Type B pancreatic cell (in vitro differentiated cells): ENCODE measurements at regions not wholly inside any gene's neighbourhood (a gene's known extent, or its start where the extent isn't known, plus 50 kb on each side); places are given as distances from the start of the nearest gene placed in this dataset.

Experiments used
- DNase-seq: peaks from one replicate; pipeline ENCODE4 v3.0.0; 2021; ENCODE audit warnings: mixed read lengths; ENCODE audit not compliant: unreplicated experiment; ENCODE audit errors: extremely low spot score
- H3K27ac Mint-ChIP-seq: 2 replicates; pipeline ENCODE4 v1.8.0; 2021; ENCODE audit warnings: mild to moderate bottlenecking, mixed read lengths
- H3K27me3 Mint-ChIP-seq: 2 replicates; pipeline ENCODE4 v1.8.0; 2021; ENCODE audit warnings: mixed read lengths
- H3K36me3 Mint-ChIP-seq: 2 replicates; pipeline ENCODE4 v1.8.0; 2021; ENCODE audit warnings: mixed read lengths
- H3K4me1 Mint-ChIP-seq: one replicate; pipeline ENCODE4 v1.8.0; 2021; ENCODE audit warnings: mixed read lengths; ENCODE audit not compliant: unreplicated experiment
- H3K4me3 Mint-ChIP-seq: 2 replicates; pipeline ENCODE4 v1.8.0; 2021; ENCODE audit warnings: mild to moderate bottlenecking, mixed read lengths
- H3K9me3 Mint-ChIP-seq: 2 replicates; pipeline ENCODE4 v1.8.0; 2021; ENCODE audit warnings: mixed read lengths
- CTCF ChIP-seq: fragments of 200-600 bp; sonication (generic); conservative IDR thresholded peaks from 2 replicates; pipeline ENCODE4 v1.5.0; 2021; ENCODE audit warnings: antibody characterized with exemption, mild to moderate bottlenecking

GRCh38 chr6:63371104-63371715 is 51.4 kb upstream of the LGSN start:
- DNase-seq, result no peak
- no peak for TF ChIP-seq CTCF
- no peak overlapping the region for H3K27ac Mint-ChIP-seq
- H3K36me3 Mint-ChIP-seq, result no peaks in the 10 kb centered on the region
- no peaks in the 10 kb centered on the region for H3K27me3 Mint-ChIP-seq
- no peak overlapping the region for H3K4me3 Mint-ChIP-seq
- no peaks in the 10 kb centered on the region for H3K9me3 Mint-ChIP-seq
- no peaks in the 10 kb centered on the region for H3K4me1 Mint-ChIP-seq

- Mint-ChIP-seq H3K4me1 (no peaks in the 10 kb centered on the region), H3K9me3 (no peaks in the 10 kb centered on the region), H3K4me3 (no peak overlapping the region), H3K27me3 (no peaks in the 10 kb centered on the region), H3K27ac (no peak overlapping the region), H3K36me3 (no peaks in the 10 kb centered on the region)
- TF ChIP-seq CTCF, result no peak
- DNase-seq, result no peak
Observed at GRCh38 chr6:63372951-63373533, 53.3 kb upstream of the LGSN start.

- H3K36me3 Mint-ChIP-seq, result no peaks in the 10 kb centered on the region
- H3K4me1 Mint-ChIP-seq, result no peaks in the 10 kb centered on the region
- DNase-seq, result no peak
- no peaks in the 10 kb centered on the region for H3K27me3 Mint-ChIP-seq
- no peak for TF ChIP-seq CTCF
- no peak overlapping the region for H3K4me3 Mint-ChIP-seq
- no peak overlapping the region for H3K27ac Mint-ChIP-seq
- H3K9me3 Mint-ChIP-seq, result peaks cover 5% of the 10 kb centered on the region
Observed at GRCh38 chr6:63389191-63389844, 69.5 kb upstream of the LGSN start.

GRCh38 chr6:63391203-63391970 is 71.6 kb upstream of the LGSN start:
- no peaks in the 10 kb centered on the region for H3K4me1 Mint-ChIP-seq
- DNase-seq, result no peak
- peaks cover 3% of the 10 kb centered on the region for H3K27me3 Mint-ChIP-seq
- no peak overlapping the region for H3K27ac Mint-ChIP-seq
- H3K36me3 Mint-ChIP-seq, result no peaks in the 10 kb centered on the region
- H3K9me3 Mint-ChIP-seq, result peaks cover 5% of the 10 kb centered on the region
- no peak for TF ChIP-seq CTCF
- no peak overlapping the region for H3K4me3 Mint-ChIP-seq

GRCh38 chr6:63392092-63392724 is 72.4 kb upstream of the LGSN start:
- Mint-ChIP-seq H3K4me1 (no peaks in the 10 kb centered on the region), H3K27me3 (peaks cover 3% of the 10 kb centered on the region), H3K36me3 (no peaks in the 10 kb centered on the region), H3K27ac (no peak overlapping the region), H3K9me3 (peaks cover 5% of the 10 kb centered on the region), H3K4me3 (no peak overlapping the region)
- no peak for TF ChIP-seq CTCF
- no peak for DNase-seq
